ENCODE measurements at regions not wholly inside any gene's neighbourhood (a gene's known extent, or its start where the extent isn't known, plus 50 kb on each side); places are given as distances from the start of the nearest gene placed in this dataset.

GRCh38 chr13:77459592-77459991 is 75.9 kb upstream of the SCEL start:
- Mint-ChIP-seq H3K9me3 (no peaks in the 10 kb centered on the region), H3K4me1 (peaks cover 13% of the 10 kb centered on the region), H3K27me3 (ENCODE audit: insufficient read depth, low read depth, poor library complexity) (peaks cover 2% of the 10 kb centered on the region), H3K4me3 (no peak overlapping the region), H3K36me3 (ENCODE audit: low read depth) (no peaks in the 10 kb centered on the region), H3K27ac (no peak overlapping the region)
- Histone ChIP-seq H3K36me3 (ENCODE audit: insufficient read depth) (no peaks in the 10 kb centered on the region), H3K4me3 (no peak overlapping the region), H3K4me2 (no peak overlapping the region), H3K4me1 (ENCODE audit: insufficient read depth) (peaks cover 4% of the 10 kb centered on the region; the same call in 1 of the 2 replicates), H3K27ac (ENCODE audit: low read depth) (no peak overlapping the region), H4K20me1 (replicated peaks; ENCODE audit: insufficient read depth) (no peaks in the 10 kb centered on the region), H2AFZ (peak overlapping the region; percentile 16), H3K79me2 (replicated peaks; ENCODE audit: insufficient read depth) (no peaks in the 10 kb centered on the region), H3F3A (replicated peaks; ENCODE audit: low read depth) (no peaks in the 10 kb centered on the region), H3K27me3 (ENCODE audit: insufficient read depth) (no peaks in the 10 kb centered on the region), H3K9me2 (ENCODE audit: insufficient read depth) (no peaks in the 10 kb centered on the region)
- no peak for DNase-seq (ENCODE audit: low spot score)
- peak; percentile 29; the same call in 1 of the 3 replicates for ATAC-seq
- TF ChIP-seq CREB1 (CRISPR knock-in tag; IDR thresholded peaks at IDR 0.05; ENCODE audit: low read depth) (no peak), NANOG (IDR thresholded peaks at IDR 0.05; ENCODE audit: borderline replicate concordance) (no peak), CTCF (conservative IDR thresholded peaks at IDR 0.05; ENCODE audit: low read depth in 2 of 2) (no peak), REST (IDR thresholded peaks at IDR 0.05; ENCODE audit: unreplicated experiment) (no peak), STAT1 (IDR thresholded peaks at IDR 0.05; ENCODE audit: unreplicated experiment) (no peak)

- Mint-ChIP-seq H3K4me3 (no peak overlapping the region), H3K27me3 (ENCODE audit: insufficient read depth, low read depth, poor library complexity) (peaks cover 2% of the 10 kb centered on the region), H3K36me3 (ENCODE audit: low read depth) (no peaks in the 10 kb centered on the region), H3K9me3 (no peaks in the 10 kb centered on the region), H3K4me1 (peaks cover 15% of the 10 kb centered on the region), H3K27ac (no peak overlapping the region)
- no peak overlapping the region for H3K27ac ChIP-seq (ENCODE audit: low read depth)
- DNase-seq (ENCODE audit: low spot score): no peak
- peaks cover 4% of the 10 kb centered on the region; the same call in 1 of the 2 replicates for H3K4me1 ChIP-seq (ENCODE audit: insufficient read depth)
- H3K9me2 ChIP-seq (ENCODE audit: insufficient read depth): no peaks in the 10 kb centered on the region
- no peak overlapping the region for H3K4me2 ChIP-seq
- H4K20me1 ChIP-seq (replicated peaks; ENCODE audit: insufficient read depth): no peaks in the 10 kb centered on the region
- H3K4me3 ChIP-seq: no peak overlapping the region
- no peak for TF ChIP-seq ETS1 (IDR thresholded peaks at IDR 0.05)
- no peak for TF ChIP-seq JUNB (IDR thresholded peaks at IDR 0.05; ENCODE audit: unreplicated experiment)
- no peak for TF ChIP-seq EZH2 (IDR thresholded peaks at IDR 0.05; ENCODE audit: low read depth, unreplicated experiment)
- no peak for TF ChIP-seq ZNF114 (CRISPR knock-in tag; IDR thresholded peaks at IDR 0.05)
- TF ChIP-seq NANOG (IDR thresholded peaks at IDR 0.05; ENCODE audit: borderline replicate concordance): no peak
- no peak overlapping the region for H2AFZ ChIP-seq
- ATAC-seq: no peak
- H3K27me3 ChIP-seq (ENCODE audit: insufficient read depth): no peaks in the 10 kb centered on the region
- H3K36me3 ChIP-seq (ENCODE audit: insufficient read depth): no peaks in the 10 kb centered on the region
- H3F3A ChIP-seq (replicated peaks; ENCODE audit: low read depth): no peaks in the 10 kb centered on the region
- no peaks in the 10 kb centered on the region for H3K79me2 ChIP-seq (replicated peaks; ENCODE audit: insufficient read depth)
Measured at GRCh38 chr13:77458736-77459135, 76.8 kb upstream of the SCEL start.
